ENCODE measurements at regions not wholly inside any gene's neighbourhood (a gene's known extent, or its start where the extent isn't known, plus 50 kb on each side); places are given as distances from the start of the nearest gene placed in this dataset.
"Not testable (repeated sequence)": the region's sequence is repeated elsewhere in the genome, so short reads cannot be mapped to it uniquely, and the experiment has no call there.

- Histone ChIP-seq H3K9ac (ENCODE audit: low read depth, low read length) (no peak overlapping the region), H3K4me3 (ENCODE audit: low read length) (no peak overlapping the region), H3K4me1 (ENCODE audit: insufficient read depth, low read length) (no peaks in the 10 kb centered on the region), H3K9me3 (ENCODE audit: insufficient read depth, low read depth, low read length) (no peaks in the 10 kb centered on the region), H3K27ac (ENCODE audit: low read depth, low read length) (no peak overlapping the region), H3K36me3 (ENCODE audit: insufficient read depth, low read length) (no peaks in the 10 kb centered on the region), H3K27me3 (ENCODE audit: insufficient read depth, low read length) (no peaks in the 10 kb centered on the region)
- WGBS: 88% methylated on average over 2 of the region's 2 CpGs
Observed at GRCh38 chr6:119757467-119757866, 407.9 kb upstream of the MAN1A1 start.

GRCh38 chr6:119749335-119749734 lies 399.8 kb upstream of the MAN1A1 start:
- no peaks in the 10 kb centered on the region for H3K4me1 ChIP-seq (ENCODE audit: insufficient read depth, low read length)
- no peaks in the 10 kb centered on the region for H3K27me3 ChIP-seq (ENCODE audit: insufficient read depth, low read length)
- H3K9ac ChIP-seq (ENCODE audit: low read depth, low read length): no peak overlapping the region
- no peaks in the 10 kb centered on the region for H3K36me3 ChIP-seq (ENCODE audit: insufficient read depth, low read length)
- no peak overlapping the region for H3K4me3 ChIP-seq (ENCODE audit: low read length)
- no peak overlapping the region for H3K27ac ChIP-seq (ENCODE audit: low read depth, low read length)
- H3K9me3 ChIP-seq (ENCODE audit: insufficient read depth, low read depth, low read length): no peaks in the 10 kb centered on the region
- 68% methylated on average over 4 of the region's 4 CpGs for WGBS

- not testable (repeated sequence) for H3K36me3 ChIP-seq (ENCODE audit: insufficient read depth, low read length); H3K4me1 ChIP-seq (ENCODE audit: insufficient read depth, low read length); H3K27me3 ChIP-seq (ENCODE audit: insufficient read depth, low read length); H3K27ac ChIP-seq (ENCODE audit: low read depth, low read length); H3K9ac ChIP-seq (ENCODE audit: low read depth, low read length); H3K4me3 ChIP-seq (ENCODE audit: low read length); H3K9me3 ChIP-seq (ENCODE audit: insufficient read depth, low read depth, low read length)
- WGBS: 96% methylated on average over 2 of the region's 3 CpGs
Observed at GRCh38 chr6:119748535-119748934, 399.0 kb upstream of the MAN1A1 start.

GRCh38 chr6:119742188-119742803 lies 392.7 kb upstream of the MAN1A1 start:
- Histone ChIP-seq H3K9me3 (ENCODE audit: insufficient read depth, low read depth, low read length) (no peaks in the 10 kb centered on the region), H3K27me3 (ENCODE audit: insufficient read depth, low read length) (no peaks in the 10 kb centered on the region), H3K4me1 (ENCODE audit: insufficient read depth, low read length) (no peaks in the 10 kb centered on the region), H3K9ac (ENCODE audit: low read depth, low read length) (no peak overlapping the region), H3K27ac (ENCODE audit: low read depth, low read length) (no peak overlapping the region), H3K36me3 (ENCODE audit: insufficient read depth, low read length) (no peaks in the 10 kb centered on the region), H3K4me3 (ENCODE audit: low read length) (no peak overlapping the region)
- WGBS: 11% methylated on average over 5 of the region's 6 CpGs

- Histone ChIP-seq H3K36me3 (ENCODE audit: insufficient read depth, low read length) (no peaks in the 10 kb centered on the region), H3K27me3 (ENCODE audit: insufficient read depth, low read length) (no peaks in the 10 kb centered on the region), H3K4me1 (ENCODE audit: insufficient read depth, low read length) (no peaks in the 10 kb centered on the region), H3K9me3 (ENCODE audit: insufficient read depth, low read depth, low read length) (no peaks in the 10 kb centered on the region), H3K27ac (ENCODE audit: low read depth, low read length) (no peak overlapping the region), H3K9ac (ENCODE audit: low read depth, low read length) (no peak overlapping the region), H3K4me3 (ENCODE audit: low read length) (no peak overlapping the region)
- WGBS: 90% methylated on average over 3 of the region's 4 CpGs
Observed at GRCh38 chr6:119739769-119740168, 390.2 kb upstream of the MAN1A1 start.

- H3K4me3 ChIP-seq (ENCODE audit: low read length): no peak overlapping the region
- H3K4me1 ChIP-seq (ENCODE audit: insufficient read depth, low read length): no peaks in the 10 kb centered on the region
- no peaks in the 10 kb centered on the region for H3K9me3 ChIP-seq (ENCODE audit: insufficient read depth, low read depth, low read length)
- H3K27ac ChIP-seq (ENCODE audit: low read depth, low read length): no peak overlapping the region
- H3K27me3 ChIP-seq (ENCODE audit: insufficient read depth, low read length): no peaks in the 10 kb centered on the region
- no peak overlapping the region for H3K9ac ChIP-seq (ENCODE audit: low read depth, low read length)
- WGBS: 96% methylated on average over 1 of the region's 1 CpG
- no peaks in the 10 kb centered on the region for H3K36me3 ChIP-seq (ENCODE audit: insufficient read depth, low read length)
Observed at GRCh38 chr6:119738425-119738824, 388.9 kb upstream of the MAN1A1 start.

- Histone ChIP-seq H3K4me3 (ENCODE audit: low read length) (no peak overlapping the region), H3K9me3 (ENCODE audit: insufficient read depth, low read depth, low read length) (no peaks in the 10 kb centered on the region), H3K27ac (ENCODE audit: low read depth, low read length) (no peak overlapping the region), H3K36me3 (ENCODE audit: insufficient read depth, low read length) (no peaks in the 10 kb centered on the region), H3K4me1 (ENCODE audit: insufficient read depth, low read length) (no peaks in the 10 kb centered on the region), H3K27me3 (ENCODE audit: insufficient read depth, low read length) (no peaks in the 10 kb centered on the region), H3K9ac (ENCODE audit: low read depth, low read length) (no peak overlapping the region)
- 91% methylated on average over 3 of the region's 4 CpGs for WGBS
Observed at GRCh38 chr6:119736296-119737021, 386.9 kb upstream of the MAN1A1 start.

- H3K27ac ChIP-seq (ENCODE audit: low read depth, low read length): no peak overlapping the region
- H3K4me1 ChIP-seq (ENCODE audit: insufficient read depth, low read length): no peaks in the 10 kb centered on the region
- no peaks in the 10 kb centered on the region for H3K36me3 ChIP-seq (ENCODE audit: insufficient read depth, low read length)
- H3K27me3 ChIP-seq (ENCODE audit: insufficient read depth, low read length): no peaks in the 10 kb centered on the region
- H3K9me3 ChIP-seq (ENCODE audit: insufficient read depth, low read depth, low read length): no peaks in the 10 kb centered on the region
- 93% methylated on average over 4 of the region's 4 CpGs for WGBS
- H3K4me3 ChIP-seq (ENCODE audit: low read length): no peak overlapping the region
- no peak overlapping the region for H3K9ac ChIP-seq (ENCODE audit: low read depth, low read length)
Observed at GRCh38 chr6:119735530-119735929, 386.0 kb upstream of the MAN1A1 start.

GRCh38 chr6:119734227-119734626 lies 384.7 kb upstream of the MAN1A1 start:
- Histone ChIP-seq H3K36me3 (ENCODE audit: insufficient read depth, low read length) (no peaks in the 10 kb centered on the region), H3K9ac (ENCODE audit: low read depth, low read length) (no peak overlapping the region), H3K27me3 (ENCODE audit: insufficient read depth, low read length) (no peaks in the 10 kb centered on the region), H3K9me3 (ENCODE audit: insufficient read depth, low read depth, low read length) (no peaks in the 10 kb centered on the region), H3K27ac (ENCODE audit: low read depth, low read length) (no peak overlapping the region), H3K4me1 (ENCODE audit: insufficient read depth, low read length) (no peaks in the 10 kb centered on the region), H3K4me3 (ENCODE audit: low read length) (no peak overlapping the region)
- WGBS: no CpG with 5 or more reads among the region's 1 CpG

GRCh38 chr6:119728935-119729334 lies 379.4 kb upstream of the MAN1A1 start:
- Histone ChIP-seq H3K27me3 (ENCODE audit: insufficient read depth, low read length) (peaks cover 3% of the 10 kb centered on the region; the same call in 1 of the 2 replicates), H3K9ac (ENCODE audit: low read depth, low read length) (no peak overlapping the region), H3K4me3 (ENCODE audit: low read length) (no peak overlapping the region), H3K36me3 (ENCODE audit: insufficient read depth, low read length) (no peaks in the 10 kb centered on the region), H3K27ac (ENCODE audit: low read depth, low read length) (no peak overlapping the region), H3K9me3 (ENCODE audit: insufficient read depth, low read depth, low read length) (no peaks in the 10 kb centered on the region), H3K4me1 (ENCODE audit: insufficient read depth, low read length) (peaks cover 10% of the 10 kb centered on the region; the same call in 1 of the 2 replicates)
- WGBS: 96% methylated on average over 3 of the region's 3 CpGs

- 93% methylated on average over 7 of the region's 7 CpGs for WGBS
- no peak overlapping the region for H3K4me3 ChIP-seq (ENCODE audit: low read length)
- no peak overlapping the region for H3K9ac ChIP-seq (ENCODE audit: low read depth, low read length)
- H3K36me3 ChIP-seq (ENCODE audit: insufficient read depth, low read length): no peaks in the 10 kb centered on the region
- peaks cover 10% of the 10 kb centered on the region; the same call in 1 of the 2 replicates for H3K4me1 ChIP-seq (ENCODE audit: insufficient read depth, low read length)
- no peaks in the 10 kb centered on the region for H3K9me3 ChIP-seq (ENCODE audit: insufficient read depth, low read depth, low read length)
- H3K27me3 ChIP-seq (ENCODE audit: insufficient read depth, low read length): peaks cover 3% of the 10 kb centered on the region; the same call in 1 of the 2 replicates
- H3K27ac ChIP-seq (ENCODE audit: low read depth, low read length): no peak overlapping the region
Observed at GRCh38 chr6:119728220-119728750, 378.7 kb upstream of the MAN1A1 start.
